WERI-Rb-1 (cell line): ENCODE measurements at regions not wholly inside any gene's neighbourhood (a gene's known extent, or its start where the extent isn't known, plus 50 kb on each side); places are given as distances from the start of the nearest gene placed in this dataset.

Experiments used
- DNase-seq: peaks from one replicate; pipeline ENCODE4 v3.0.0-alpha.2; 2020
- H3K27ac ChIP-seq: fragments of 250-450 bp; sonication (Bioruptor Pico); 2 replicates; pipeline ENCODE4 v1.5.1; 2020; ENCODE audit warnings: mild to moderate bottlenecking, moderate library complexity
- H3K27me3 ChIP-seq: fragments of 250-450 bp; sonication (Bioruptor Pico); 2 replicates; pipeline ENCODE4 v1.5.1; 2021; ENCODE audit warnings: mild to moderate bottlenecking, low read depth, moderate library complexity; ENCODE audit not compliant: insufficient read depth, severe bottlenecking
- H3K36me3 ChIP-seq: fragments of 250-450 bp; sonication (Bioruptor Pico); 2 replicates; pipeline ENCODE4 v1.5.1; 2020; ENCODE audit warnings: mild to moderate bottlenecking, moderate library complexity
- H3K4me3 ChIP-seq: 2 replicates; pipeline ENCODE4 v1.5.1; 2011; ENCODE audit warnings: low read depth, mild to moderate bottlenecking, control low read depth, low read length
- H3K9me3 ChIP-seq: fragments of 250-450 bp; sonication (Bioruptor Pico); 2 replicates; pipeline ENCODE4 v1.5.1; 2021; ENCODE audit warnings: mild to moderate bottlenecking, moderate library complexity; ENCODE audit not compliant: severe bottlenecking
- TF ChIP-seq, protein P1 (sequence below): IDR thresholded peaks from 2 replicates; pipeline ENCODE4 v1.5.1; 2011; ENCODE audit warnings: low read depth, mild to moderate bottlenecking, control low read depth, inconsistent platforms, low read length

DNA sequence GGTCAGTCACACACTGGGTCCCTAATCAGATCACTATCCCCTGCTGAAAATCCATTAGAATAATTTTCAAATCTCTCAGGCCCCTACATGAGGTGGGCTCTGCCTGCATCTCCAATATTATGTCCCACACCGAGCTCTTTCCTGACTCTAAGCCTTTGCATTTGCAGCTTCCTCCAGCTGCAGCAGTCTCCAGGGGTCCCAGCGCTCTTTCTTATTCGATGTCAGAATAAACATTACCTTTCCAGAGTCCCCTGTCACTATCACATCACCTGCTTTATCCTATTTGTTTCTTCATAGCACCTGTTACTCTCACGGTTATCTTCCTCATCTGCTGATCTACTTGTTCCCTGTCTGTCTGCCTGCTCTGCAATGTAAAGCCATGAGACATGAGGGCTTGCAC is 57.3 kb upstream of the MON1B start:
- TF ChIP-seq, protein P1, sequence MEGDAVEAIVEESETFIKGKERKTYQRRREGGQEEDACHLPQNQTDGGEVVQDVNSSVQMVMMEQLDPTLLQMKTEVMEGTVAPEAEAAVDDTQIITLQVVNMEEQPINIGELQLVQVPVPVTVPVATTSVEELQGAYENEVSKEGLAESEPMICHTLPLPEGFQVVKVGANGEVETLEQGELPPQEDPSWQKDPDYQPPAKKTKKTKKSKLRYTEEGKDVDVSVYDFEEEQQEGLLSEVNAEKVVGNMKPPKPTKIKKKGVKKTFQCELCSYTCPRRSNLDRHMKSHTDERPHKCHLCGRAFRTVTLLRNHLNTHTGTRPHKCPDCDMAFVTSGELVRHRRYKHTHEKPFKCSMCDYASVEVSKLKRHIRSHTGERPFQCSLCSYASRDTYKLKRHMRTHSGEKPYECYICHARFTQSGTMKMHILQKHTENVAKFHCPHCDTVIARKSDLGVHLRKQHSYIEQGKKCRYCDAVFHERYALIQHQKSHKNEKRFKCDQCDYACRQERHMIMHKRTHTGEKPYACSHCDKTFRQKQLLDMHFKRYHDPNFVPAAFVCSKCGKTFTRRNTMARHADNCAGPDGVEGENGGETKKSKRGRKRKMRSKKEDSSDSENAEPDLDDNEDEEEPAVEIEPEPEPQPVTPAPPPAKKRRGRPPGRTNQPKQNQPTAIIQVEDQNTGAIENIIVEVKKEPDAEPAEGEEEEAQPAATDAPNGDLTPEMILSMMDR = no peak
- DNase-seq = no peak

GRCh38 chr16:77137045-77137444 is 53.9 kb upstream of the MON1B start:
- no peaks in the 10 kb centered on the region for H3K36me3 ChIP-seq
- TF ChIP-seq, protein P1 = no peak
- no peak overlapping the region for H3K27ac ChIP-seq
- no peak for DNase-seq
- no peaks in the 10 kb centered on the region for H3K27me3 ChIP-seq
- no peak overlapping the region for H3K4me3 ChIP-seq
- H3K9me3 ChIP-seq = no peaks in the 10 kb centered on the region

More for the DNA sequence above, 57.3 kb upstream of the MON1B start:
- no peak overlapping the region for H3K27ac ChIP-seq
- no peaks in the 10 kb centered on the region for H3K9me3 ChIP-seq
- H3K36me3 ChIP-seq = no peaks in the 10 kb centered on the region
- no peaks in the 10 kb centered on the region for H3K27me3 ChIP-seq
- no peak overlapping the region for H3K4me3 ChIP-seq
